ENCODE measurements at regions not wholly inside any gene's neighbourhood (a gene's known extent, or its start where the extent isn't known, plus 50 kb on each side); places are given as distances from the start of the nearest gene placed in this dataset.

- TF ChIP-seq, protein P1, sequence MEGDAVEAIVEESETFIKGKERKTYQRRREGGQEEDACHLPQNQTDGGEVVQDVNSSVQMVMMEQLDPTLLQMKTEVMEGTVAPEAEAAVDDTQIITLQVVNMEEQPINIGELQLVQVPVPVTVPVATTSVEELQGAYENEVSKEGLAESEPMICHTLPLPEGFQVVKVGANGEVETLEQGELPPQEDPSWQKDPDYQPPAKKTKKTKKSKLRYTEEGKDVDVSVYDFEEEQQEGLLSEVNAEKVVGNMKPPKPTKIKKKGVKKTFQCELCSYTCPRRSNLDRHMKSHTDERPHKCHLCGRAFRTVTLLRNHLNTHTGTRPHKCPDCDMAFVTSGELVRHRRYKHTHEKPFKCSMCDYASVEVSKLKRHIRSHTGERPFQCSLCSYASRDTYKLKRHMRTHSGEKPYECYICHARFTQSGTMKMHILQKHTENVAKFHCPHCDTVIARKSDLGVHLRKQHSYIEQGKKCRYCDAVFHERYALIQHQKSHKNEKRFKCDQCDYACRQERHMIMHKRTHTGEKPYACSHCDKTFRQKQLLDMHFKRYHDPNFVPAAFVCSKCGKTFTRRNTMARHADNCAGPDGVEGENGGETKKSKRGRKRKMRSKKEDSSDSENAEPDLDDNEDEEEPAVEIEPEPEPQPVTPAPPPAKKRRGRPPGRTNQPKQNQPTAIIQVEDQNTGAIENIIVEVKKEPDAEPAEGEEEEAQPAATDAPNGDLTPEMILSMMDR (IDR thresholded peaks at IDR 0.05): no peak
- no peak for TF ChIP-seq POLR2A (IDR thresholded peaks at IDR 0.05)
These were observed 342.4 kb downstream of the NPHP4 start for GRCh38 chr1:5649795-5650194.
